RWPE2 (cell line): ENCODE measurements at regions not wholly inside any gene's neighbourhood (a gene's known extent, or its start where the extent isn't known, plus 50 kb on each side); places are given as distances from the start of the nearest gene placed in this dataset.
"Not testable (repeated sequence)": the region's sequence is repeated elsewhere in the genome, so short reads cannot be mapped to it uniquely, and the experiment has no call there.

Experiments
- ATAC-seq: fragments of 200-7000 bp; cut with Tn5 transposase; 3 replicates; pipeline ENCODE4 v1.9.1; 2021; ENCODE audit warnings: low read depth
- DNase-seq: peaks from one replicate; pipeline ENCODE4 v3.0.0-alpha.2; 2020; ENCODE audit warnings: low spot score
- H3K27ac ChIP-seq: fragments of 450-650 bp; 2 replicates; pipeline ENCODE4 v1.5.1; 2017; ENCODE audit warnings: mild to moderate bottlenecking; ENCODE audit not compliant: poor library complexity, severe bottlenecking
- H3K27me3 ChIP-seq: fragments of 250-450 bp; sonication (Bioruptor Pico); 2 replicates; pipeline ENCODE4 v1.5.1; 2021; ENCODE audit warnings: mild to moderate bottlenecking, moderate library complexity; ENCODE audit not compliant: insufficient read depth, poor library complexity, severe bottlenecking
- H3K36me3 ChIP-seq: fragments of 250-450 bp; sonication (Bioruptor Pico); 2 replicates; pipeline ENCODE4 v1.5.1; 2020; ENCODE audit warnings: low read depth, mild to moderate bottlenecking, moderate library complexity
- H3K4me1 ChIP-seq: fragments of 250-450 bp; sonication (Bioruptor Pico); 2 replicates; pipeline ENCODE4 v1.5.1; 2021; ENCODE audit warnings: mild to moderate bottlenecking, moderate library complexity; ENCODE audit not compliant: insufficient read depth, poor library complexity, severe bottlenecking
- H3K4me3 ChIP-seq: fragments of 250-450 bp; sonication (Bioruptor Pico); 2 replicates; pipeline ENCODE4 v1.5.1; 2021; ENCODE audit warnings: mild to moderate bottlenecking, moderate library complexity; ENCODE audit not compliant: severe bottlenecking
- H3K9me3 ChIP-seq: fragments of 250-450 bp; sonication (Bioruptor Pico); 2 replicates; pipeline ENCODE4 v1.5.1; 2021; ENCODE audit warnings: mild to moderate bottlenecking, moderate library complexity; ENCODE audit not compliant: severe bottlenecking
- TF ChIP-seq, protein P1 (sequence below): fragments of 450-650 bp; IDR thresholded peaks from one replicate; pipeline ENCODE4 v1.5.1; 2017; ENCODE audit warnings: mild to moderate bottlenecking, moderate library complexity; ENCODE audit not compliant: poor library complexity, severe bottlenecking

DNA sequence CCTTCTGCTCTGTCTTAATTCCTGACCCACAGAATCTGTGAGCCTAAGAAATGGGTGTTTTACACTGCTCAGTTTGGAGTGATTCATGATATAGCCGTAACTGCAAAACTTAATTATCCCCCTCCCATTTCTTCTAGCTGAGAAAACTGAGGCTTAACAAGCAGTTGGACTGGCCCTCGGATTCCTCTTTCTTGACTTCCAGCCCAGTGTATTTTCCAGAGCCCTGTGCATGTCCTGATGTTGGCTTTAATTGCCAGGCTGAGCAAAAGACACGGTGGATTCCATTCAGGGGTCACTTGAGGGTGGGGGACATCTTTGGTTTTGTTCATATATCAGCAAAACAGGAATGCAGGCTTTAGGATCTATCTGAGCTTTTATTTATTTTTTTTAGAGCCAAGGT lies 489.8 kb downstream of the TYW1 start:
- ATAC-seq (no peak), DNase-seq (no peak)
- TF ChIP-seq, protein P1, sequence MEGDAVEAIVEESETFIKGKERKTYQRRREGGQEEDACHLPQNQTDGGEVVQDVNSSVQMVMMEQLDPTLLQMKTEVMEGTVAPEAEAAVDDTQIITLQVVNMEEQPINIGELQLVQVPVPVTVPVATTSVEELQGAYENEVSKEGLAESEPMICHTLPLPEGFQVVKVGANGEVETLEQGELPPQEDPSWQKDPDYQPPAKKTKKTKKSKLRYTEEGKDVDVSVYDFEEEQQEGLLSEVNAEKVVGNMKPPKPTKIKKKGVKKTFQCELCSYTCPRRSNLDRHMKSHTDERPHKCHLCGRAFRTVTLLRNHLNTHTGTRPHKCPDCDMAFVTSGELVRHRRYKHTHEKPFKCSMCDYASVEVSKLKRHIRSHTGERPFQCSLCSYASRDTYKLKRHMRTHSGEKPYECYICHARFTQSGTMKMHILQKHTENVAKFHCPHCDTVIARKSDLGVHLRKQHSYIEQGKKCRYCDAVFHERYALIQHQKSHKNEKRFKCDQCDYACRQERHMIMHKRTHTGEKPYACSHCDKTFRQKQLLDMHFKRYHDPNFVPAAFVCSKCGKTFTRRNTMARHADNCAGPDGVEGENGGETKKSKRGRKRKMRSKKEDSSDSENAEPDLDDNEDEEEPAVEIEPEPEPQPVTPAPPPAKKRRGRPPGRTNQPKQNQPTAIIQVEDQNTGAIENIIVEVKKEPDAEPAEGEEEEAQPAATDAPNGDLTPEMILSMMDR = no peak
- Histone ChIP-seq H3K36me3 (no peaks in the 10 kb centered on the region), H3K27me3 (no peaks in the 10 kb centered on the region), H3K4me1 (no peaks in the 10 kb centered on the region), H3K9me3 (no peaks in the 10 kb centered on the region), H3K27ac (no peak overlapping the region), H3K4me3 (no peak overlapping the region)

DNA sequence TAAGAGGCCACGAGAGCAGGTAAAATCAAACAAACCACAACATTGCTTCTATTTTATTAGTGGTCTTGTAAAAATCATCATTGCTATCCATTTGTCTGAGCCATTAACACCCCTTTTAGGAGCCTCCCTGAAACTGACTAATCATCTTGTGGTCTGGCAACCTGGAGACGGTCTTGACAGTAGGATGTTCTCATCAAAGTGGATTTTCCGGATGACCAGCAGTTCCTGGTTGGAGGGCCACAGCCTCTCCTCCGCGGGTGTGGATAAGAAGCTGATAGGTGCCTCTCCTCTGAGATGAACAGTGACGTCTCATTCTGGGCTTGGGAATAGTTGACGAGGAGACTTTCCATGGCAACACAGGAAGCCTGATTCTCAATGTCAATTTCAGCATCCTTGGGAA lies 490.7 kb downstream of the TYW1 start:
- Histone ChIP-seq H3K9me3 (no peaks in the 10 kb centered on the region), H3K27ac (no peak overlapping the region), H3K36me3 (no peaks in the 10 kb centered on the region), H3K4me3 (no peak overlapping the region), H3K27me3 (no peaks in the 10 kb centered on the region), H3K4me1 (no peaks in the 10 kb centered on the region)
- ATAC-seq (no peak), DNase-seq (no peak)
- TF ChIP-seq, protein P1 = no peak

DNA sequence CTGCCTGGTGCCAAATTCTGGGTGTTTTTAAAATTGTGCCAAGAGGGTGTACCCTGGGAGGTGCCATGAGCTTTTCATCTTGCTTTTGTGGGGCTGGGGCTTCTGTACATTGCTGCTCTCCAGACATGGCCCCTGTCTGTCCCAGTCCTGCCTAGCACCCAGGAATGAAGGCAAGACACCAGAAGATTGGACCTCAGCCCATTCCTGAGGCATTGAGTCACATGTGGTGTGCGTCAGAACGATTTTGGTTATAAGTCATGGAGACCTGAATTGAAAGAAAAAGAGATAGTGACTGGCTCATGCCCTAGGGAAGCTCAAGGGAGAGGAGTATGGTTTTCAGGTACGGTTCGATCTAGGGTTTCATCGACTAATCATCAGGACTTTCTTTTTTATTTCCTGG lies 493.2 kb downstream of the TYW1 start:
- no peaks in the 10 kb centered on the region for H3K9me3 ChIP-seq
- no peaks in the 10 kb centered on the region for H3K27me3 ChIP-seq
- H3K4me3 ChIP-seq = no peak overlapping the region
- DNase-seq = no peak
- H3K36me3 ChIP-seq = no peaks in the 10 kb centered on the region
- H3K4me1 ChIP-seq = no peaks in the 10 kb centered on the region
- no peak for ATAC-seq
- H3K27ac ChIP-seq = no peak overlapping the region
- TF ChIP-seq, protein P1 = no peak

DNA sequence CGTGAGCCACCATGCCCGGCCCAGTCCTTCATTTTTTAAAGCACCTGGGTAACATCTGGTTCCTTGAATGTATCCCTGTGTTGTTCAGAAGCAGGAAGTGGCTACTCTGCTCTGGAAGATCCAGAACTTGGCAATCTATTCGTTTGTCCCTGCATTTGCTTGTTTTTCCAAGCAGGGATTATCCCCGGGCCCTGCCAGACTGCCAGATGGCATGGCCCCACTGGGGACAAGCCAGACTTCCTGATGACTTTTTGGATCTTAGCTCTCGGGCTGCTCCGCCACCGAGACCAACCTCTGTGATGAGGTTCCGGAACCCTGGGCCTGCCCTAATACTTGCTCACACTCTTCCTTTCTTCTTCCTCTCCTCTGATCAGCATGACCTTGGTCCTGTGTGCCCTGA lies 496.7 kb downstream of the TYW1 start:
- Histone ChIP-seq H3K4me3 (no peak overlapping the region), H3K9me3 (no peaks in the 10 kb centered on the region), H3K27me3 (no peaks in the 10 kb centered on the region), H3K4me1 (no peaks in the 10 kb centered on the region), H3K36me3 (no peaks in the 10 kb centered on the region), H3K27ac (no peak overlapping the region)
- ATAC-seq = no peak
- TF ChIP-seq, protein P1 = no peak
- DNase-seq = no peak

DNA sequence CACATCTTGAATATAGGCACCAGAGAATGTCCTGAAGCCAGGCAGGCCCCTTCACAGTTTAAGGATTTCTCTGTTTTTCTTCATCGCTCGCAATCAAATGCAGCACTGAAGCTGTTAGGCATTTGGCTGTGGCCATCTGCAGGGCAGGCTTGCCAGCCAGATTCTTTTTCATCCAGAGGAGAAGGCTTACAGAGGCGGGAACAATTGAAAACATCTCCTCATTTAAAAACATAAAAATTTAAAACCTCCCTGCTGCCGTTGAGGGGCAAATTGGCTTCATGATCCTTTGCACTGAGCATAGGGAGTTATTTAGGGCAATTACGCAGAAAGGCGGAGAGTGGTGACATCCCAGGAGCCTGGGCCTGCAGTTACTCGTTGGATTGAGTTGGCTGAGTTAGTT lies 500.0 kb downstream of the TYW1 start:
- no peaks in the 10 kb centered on the region for H3K9me3 ChIP-seq
- no peaks in the 10 kb centered on the region for H3K27me3 ChIP-seq
- H3K27ac ChIP-seq = no peak overlapping the region
- ATAC-seq = no peak
- no peak overlapping the region for H3K4me3 ChIP-seq
- no peak for DNase-seq
- H3K4me1 ChIP-seq = no peaks in the 10 kb centered on the region
- H3K36me3 ChIP-seq = no peaks in the 10 kb centered on the region
- TF ChIP-seq, protein P1 = no peak

DNA sequence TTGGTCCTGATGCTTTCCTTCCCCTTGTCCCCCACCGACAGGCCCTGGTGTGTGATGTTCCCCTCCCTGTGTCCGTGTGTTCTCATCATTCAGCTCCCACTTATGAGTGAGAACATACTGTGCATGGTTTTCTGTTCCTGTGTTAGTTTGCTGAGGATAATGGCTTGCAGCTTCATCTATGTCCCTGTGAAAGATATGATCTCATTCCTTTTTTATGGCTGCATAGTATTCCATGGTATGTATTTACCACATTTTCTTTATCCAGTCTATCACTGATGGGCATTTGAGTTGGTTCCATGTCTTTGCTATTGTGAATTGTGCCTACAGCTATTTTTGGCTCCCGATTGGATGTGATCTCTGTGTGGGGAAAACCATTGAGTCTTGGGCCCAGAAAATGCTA lies 501.3 kb downstream of the TYW1 start:
- ATAC-seq, H3K27me3 ChIP-seq, H3K27ac ChIP-seq, H3K9me3 ChIP-seq, DNase-seq, H3K4me3 ChIP-seq, H3K4me1 ChIP-seq, H3K36me3 ChIP-seq: not testable (repeated sequence)
